GM12891 (cell line): ENCODE measurements at regions not wholly inside any gene's neighbourhood (a gene's known extent, or its start where the extent isn't known, plus 50 kb on each side); places are given as distances from the start of the nearest gene placed in this dataset.

ENCODE experiments used
- PAX5 ChIP-seq: IDR thresholded peaks from 2 replicates; pipeline ENCODE4 v1.6.1; 2011; ENCODE audit warnings: low read length, moderate library complexity, mild to moderate bottlenecking; ENCODE audit not compliant: insufficient read depth, severe bottlenecking
- POLR2A ChIP-seq: IDR thresholded peaks from 2 replicates; pipeline ENCODE4 v1.6.1; 2011; ENCODE audit warnings: low read depth, low read length, control low read depth
- POLR2AphosphoS5 ChIP-seq: IDR thresholded peaks from 2 replicates; pipeline ENCODE4 v1.6.1; 2011; ENCODE audit warnings: low read depth, low read length, control low read depth
- TAF1 ChIP-seq: IDR thresholded peaks from 2 replicates; pipeline ENCODE4 v1.6.1; 2011; ENCODE audit warnings: low read depth, low read length, control low read depth

- TF ChIP-seq POLR2A = no peak
- TF ChIP-seq TAF1 = no peak
- TF ChIP-seq POLR2AphosphoS5 = no peak
- no peak for TF ChIP-seq PAX5
Observed at GRCh38 chr14:40485688-40486087, 1053.5 kb upstream of the FBXO33 start.
